Right renal cortex interstitium (tissue), 3 donors: ENCODE measurements at regions not wholly inside any gene's neighbourhood (a gene's known extent, or its start where the extent isn't known, plus 50 kb on each side); places are given as distances from the start of the nearest gene placed in this dataset.
"Not testable (repeated sequence)": the region's sequence is repeated elsewhere in the genome, so short reads cannot be mapped to it uniquely, and the experiment has no call there.

Experiments used
- DNase-seq, 3 donors: peaks; one replicate each; pipeline ENCODE4 v3.0.0-alpha.2; 2013; ENCODE audit warnings: low read depth in 3 of 3, low spot score in 2 of 3

- DNase-seq = no peak
Measured at GRCh38 chr1:209132736-209133467, 450.6 kb upstream of the CAMK1G start.

- DNase-seq = no peak
Measured at GRCh38 chr1:209134001-209134400, 449.5 kb upstream of the CAMK1G start.

DNA sequence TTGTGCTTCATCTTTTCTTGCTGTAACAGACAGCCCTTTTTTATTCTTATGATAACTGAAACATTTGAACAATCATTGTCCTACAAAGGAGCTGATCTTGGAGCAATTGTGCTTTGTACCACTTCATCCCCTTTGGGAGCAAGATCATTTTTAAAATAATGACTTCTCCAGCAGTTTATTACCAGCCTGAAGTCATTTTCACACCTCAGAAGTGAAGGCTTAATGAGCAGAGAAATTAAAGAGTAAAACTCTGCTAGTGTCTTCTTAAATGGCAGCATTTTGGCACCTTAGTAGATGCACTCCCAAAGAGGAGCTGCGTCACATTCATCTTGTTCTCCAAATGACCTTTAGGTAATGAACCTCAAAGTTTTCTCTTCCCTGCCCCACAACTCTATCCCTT, 439.6 kb upstream of the CAMK1G start:
- no peak for DNase-seq

DNA sequence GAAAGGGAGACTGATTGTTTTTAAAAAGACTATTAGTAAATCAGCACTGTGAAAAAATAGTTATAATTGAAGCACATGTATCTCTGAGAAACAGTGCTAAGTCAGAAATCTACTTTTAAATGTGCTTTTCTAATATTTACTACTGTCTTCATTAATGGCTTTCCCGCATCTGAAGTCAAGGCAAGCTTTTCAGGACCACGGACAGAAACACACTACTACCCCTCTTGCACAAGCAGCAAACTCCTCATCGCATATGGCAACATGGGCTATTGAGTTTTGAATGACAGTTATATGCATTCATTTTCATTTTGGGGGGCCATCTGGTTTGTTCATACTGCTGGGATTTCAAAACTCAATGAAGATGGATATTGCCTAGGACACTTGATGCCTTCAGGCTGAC, 433.4 kb upstream of the CAMK1G start:
- DNase-seq = peak; percentile 33 to 69 (median 47)

GRCh38 chr1:209153411-209153810, 430.1 kb upstream of the CAMK1G start:
- DNase-seq = no peak

GRCh38 chr1:209154912-209155311, 428.6 kb upstream of the CAMK1G start:
- no peak for DNase-seq

DNA sequence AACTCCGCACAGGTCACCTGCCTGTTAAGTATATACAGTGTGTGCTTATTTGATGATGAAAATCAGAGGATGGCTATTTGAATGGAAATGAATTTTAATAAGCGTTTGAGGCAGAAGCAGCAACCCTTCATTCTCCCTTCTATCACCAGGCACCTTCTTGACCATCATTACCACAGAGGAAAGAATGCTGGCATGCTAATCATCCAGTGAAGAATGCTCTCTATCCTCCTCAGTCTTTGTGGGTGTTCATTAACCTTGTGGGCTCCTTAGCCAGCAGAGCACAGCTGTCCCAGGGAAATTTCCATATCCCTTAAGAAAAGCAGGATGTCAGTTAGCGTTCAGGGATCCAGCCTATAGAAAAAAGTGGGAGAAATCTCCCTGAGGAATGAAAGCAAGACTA, 428.0 kb upstream of the CAMK1G start:
- DNase-seq = no peak

DNA sequence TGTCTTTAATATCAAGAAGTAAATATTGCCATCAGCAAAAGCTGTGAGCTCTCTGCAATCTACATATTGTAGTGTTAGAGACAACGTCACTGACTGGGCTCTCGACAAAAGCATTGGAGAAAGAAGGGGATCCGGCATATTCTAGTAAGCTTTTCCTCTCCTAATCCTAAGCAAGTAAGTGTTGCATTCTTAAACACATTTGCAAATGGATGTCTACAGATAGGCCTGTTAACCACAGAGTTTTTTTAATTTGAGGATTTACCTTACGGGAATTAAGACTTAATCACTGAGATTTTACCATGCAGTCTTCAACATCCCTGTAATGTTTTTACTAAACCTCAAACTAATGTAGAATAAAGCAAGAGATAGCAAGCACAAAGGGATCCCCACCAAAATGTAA, 426.5 kb upstream of the CAMK1G start:
- DNase-seq = no peak

GRCh38 chr1:209157546-209158249, 425.8 kb upstream of the CAMK1G start:
- no peak for DNase-seq

- no peak for DNase-seq
Measured at GRCh38 chr1:209158851-209159250, 424.7 kb upstream of the CAMK1G start.

GRCh38 chr1:209160230-209160629, 423.3 kb upstream of the CAMK1G start:
- no peak for DNase-seq

GRCh38 chr1:209162651-209163050, 420.9 kb upstream of the CAMK1G start:
- no peak for DNase-seq

- no peak for DNase-seq
Measured at GRCh38 chr1:209168204-209168603, 415.3 kb upstream of the CAMK1G start.

GRCh38 chr1:209171151-209171550, 412.4 kb upstream of the CAMK1G start:
- DNase-seq = no peak

DNA sequence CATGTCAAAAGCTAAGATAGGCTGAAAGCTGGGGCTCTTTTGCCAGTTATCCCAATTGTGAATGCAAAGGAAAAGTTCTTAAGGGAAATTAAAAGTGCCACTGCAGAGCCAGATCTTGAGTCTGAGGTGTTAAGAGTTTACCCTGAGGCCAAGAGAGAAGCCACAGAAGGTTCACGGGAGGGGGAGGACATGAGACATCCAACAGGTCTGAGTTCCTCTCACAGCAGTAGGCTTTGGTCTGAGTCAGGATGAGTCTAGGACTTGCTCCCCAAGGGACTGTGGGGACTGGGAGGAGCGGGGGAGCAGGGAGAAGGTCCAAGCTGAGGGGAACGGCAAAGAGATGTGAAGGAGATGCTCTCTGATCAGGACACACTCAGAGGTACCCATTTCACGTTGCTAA, 411.2 kb upstream of the CAMK1G start:
- DNase-seq = no peak

DNA sequence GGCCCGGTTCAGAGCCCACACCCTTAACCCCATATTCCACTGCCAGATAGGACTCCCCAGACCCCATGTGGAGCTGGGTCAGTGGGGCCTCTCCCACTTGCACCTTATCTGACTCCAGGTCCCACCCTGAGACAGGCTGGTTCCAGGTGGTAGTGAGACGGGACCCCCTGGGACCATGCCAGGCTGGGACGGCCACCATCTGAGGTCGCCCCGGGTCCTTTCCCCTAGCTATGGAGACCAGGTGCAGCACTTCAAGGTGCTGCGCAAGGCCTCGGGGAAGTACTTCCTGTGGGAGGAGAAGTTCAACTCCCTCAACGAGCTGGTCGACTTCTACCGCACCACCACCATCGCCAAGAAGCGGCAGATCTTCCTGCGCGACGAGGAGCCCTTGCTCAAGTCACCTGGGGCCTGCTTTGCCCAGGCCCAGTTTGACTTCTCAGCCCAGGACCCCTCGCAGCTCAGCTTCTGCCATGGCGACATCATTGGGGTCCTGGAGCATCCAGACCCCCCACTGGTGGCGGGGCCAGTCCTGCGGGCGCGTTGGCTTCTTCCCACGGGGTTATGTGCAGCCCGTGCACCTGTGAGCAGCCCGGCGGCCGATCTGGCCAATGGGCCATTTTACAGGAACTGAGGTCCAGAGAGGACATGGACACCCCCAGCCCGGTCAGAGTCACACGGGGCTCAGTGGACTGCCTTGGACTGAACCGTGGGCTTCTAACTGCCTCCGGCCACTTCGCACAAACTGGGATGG, 410.5 kb upstream of the CAMK1G start:
- DNase-seq = not testable (repeated sequence)

DNA sequence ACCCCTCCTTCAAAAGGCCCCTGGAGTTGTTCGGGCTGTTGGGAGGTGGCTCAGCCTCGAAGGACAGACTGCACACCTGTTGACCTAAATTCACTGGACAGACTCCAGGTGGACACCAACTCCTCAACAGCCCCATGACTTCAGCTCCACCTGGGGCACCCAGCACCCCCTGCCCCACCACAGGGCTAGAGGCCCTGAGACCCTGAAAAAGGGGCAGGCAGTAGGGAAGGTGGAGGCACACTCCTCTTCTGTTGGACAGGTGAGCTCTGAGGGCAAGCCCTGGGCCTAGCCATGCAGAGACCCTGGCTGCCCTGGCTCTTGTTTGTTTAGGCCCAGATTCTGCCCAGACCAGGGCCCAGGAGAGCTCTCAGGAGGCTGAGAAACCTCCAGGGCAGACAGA, 409.7 kb upstream of the CAMK1G start:
- not testable (repeated sequence) for DNase-seq

DNA sequence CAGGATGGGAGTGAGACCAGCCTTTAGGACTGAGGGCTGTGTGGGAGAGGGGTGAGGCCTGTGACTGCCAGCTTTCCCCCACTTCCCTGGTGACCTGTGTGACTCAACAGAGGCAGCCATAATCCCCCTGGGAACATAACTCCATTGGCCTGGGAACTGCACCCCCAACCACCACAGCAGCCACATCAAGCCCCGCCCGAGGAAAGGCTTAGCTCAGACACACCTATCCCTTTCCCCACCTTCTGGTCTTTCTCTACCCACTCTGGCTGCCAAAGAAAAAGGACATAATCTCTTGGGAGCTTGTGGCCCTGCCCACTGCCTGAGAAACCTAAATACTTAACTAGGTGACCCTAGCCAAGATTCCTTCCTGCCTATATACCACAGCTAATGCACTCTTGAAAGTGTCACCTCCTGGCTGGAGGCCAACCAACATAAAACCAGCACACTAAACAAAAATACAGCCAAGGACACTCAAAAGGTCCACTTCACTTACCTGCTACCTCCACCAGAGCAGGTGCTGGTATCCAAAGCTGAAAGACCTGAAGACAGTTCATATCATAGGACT, 406.6 kb upstream of the CAMK1G start:
- no peak for DNase-seq

DNA sequence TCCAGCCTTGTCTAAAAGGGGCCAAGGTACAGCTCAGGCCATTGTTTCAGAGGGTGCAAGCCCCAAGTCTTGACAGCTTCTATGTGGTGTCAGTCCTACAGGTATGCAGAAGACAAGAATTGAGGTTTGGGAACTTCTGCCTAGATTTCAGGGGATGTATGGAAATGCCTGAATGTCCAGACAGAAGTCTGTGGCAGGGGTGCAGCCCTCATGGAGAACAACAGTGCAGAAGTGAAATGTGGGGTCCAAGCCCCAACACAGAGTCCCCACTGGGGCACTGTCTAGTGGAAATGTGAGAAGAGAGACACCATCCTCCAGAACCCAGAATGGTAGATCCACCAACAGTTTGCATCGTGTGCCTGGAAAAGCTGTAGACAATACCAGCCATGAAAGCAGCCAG, 400.3 kb upstream of the CAMK1G start:
- no peak for DNase-seq

DNA sequence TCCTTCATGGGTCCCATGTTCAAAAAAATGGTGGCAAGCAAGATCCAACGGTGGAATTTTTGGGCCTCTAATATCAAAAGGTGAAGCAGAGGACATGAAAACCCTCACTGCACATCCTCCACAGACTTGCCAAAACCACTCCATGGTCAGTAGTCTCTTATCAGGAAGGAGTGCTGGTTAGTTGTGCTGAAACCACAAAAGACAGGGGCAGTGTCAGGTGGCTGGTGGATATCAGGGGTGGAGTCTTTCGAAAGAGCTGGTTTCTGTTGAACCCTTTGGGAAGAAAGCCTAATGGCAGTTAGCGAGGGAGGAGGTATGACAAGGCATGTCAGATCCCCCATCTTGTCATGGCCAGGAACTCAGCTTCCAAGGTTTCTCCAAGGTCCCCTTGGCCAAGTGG, 395.9 kb upstream of the CAMK1G start:
- no peak for DNase-seq

DNA sequence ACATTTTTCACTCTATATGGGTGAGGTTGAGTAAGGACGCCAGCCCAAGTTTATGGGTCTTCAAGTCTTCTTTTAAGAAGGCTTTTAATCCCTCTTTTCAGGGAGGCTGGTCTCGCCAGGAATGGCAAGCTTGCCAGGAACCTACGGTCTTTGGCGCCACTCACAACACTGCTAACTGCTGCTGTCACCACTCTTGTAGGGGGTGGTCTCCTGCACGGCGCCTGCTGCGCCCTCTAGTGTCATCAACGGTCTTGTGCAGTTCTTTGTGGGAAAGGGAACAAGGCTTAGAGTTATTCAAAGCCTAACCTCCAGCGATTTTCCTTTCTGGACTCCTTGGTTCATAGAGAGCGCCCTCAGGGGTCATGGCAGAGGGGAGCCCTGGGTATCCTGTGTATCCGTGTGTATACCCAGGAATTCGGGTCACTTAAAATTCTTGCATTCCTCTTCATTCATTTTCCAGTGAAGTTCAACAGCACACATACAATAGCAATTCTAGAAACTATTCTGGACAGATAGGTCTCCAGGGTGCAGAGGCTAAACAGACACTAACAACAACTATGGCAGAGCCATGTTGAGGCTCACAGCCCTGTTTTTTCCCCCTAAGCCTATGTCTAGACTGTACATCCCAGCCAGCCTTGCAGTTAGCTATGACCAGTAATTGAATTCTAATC, 392.8 kb upstream of the CAMK1G start:
- DNase-seq = no peak
